Neural progenitor cell (in vitro differentiated cells): ENCODE measurements at regions not wholly inside any gene's neighbourhood (a gene's known extent, or its start where the extent isn't known, plus 50 kb on each side); places are given as distances from the start of the nearest gene placed in this dataset.

ENCODE experiments used
- DNase-seq: peaks from one replicate; pipeline ENCODE4 v3.0.0-alpha.2; 2016; ENCODE audit warnings: low spot score
- H2AFZ ChIP-seq: fragments of 200-600 bp; sonication (generic); replicated peaks from 2 replicates; pipeline ENCODE4 v1.6.1; 2016; ENCODE audit warnings: antibody characterized with exemption
- H3F3A ChIP-seq: fragments of 200-600 bp; sonication (generic); 2 replicates; pipeline ENCODE4 v1.6.1; 2016; ENCODE audit warnings: antibody characterized with exemption, low read depth
- H3K27ac ChIP-seq: fragments of 200-600 bp; sonication (generic); 2 replicates; pipeline ENCODE4 v1.5.1; 2016; ENCODE audit warnings: mild to moderate bottlenecking
- H3K27me3 ChIP-seq: fragments of 200-600 bp; sonication (generic); 2 replicates; pipeline ENCODE4 v1.6.1; 2016; ENCODE audit warnings: mild to moderate bottlenecking, moderate library complexity
- H3K36me3 ChIP-seq: fragments of 200-600 bp; sonication (generic); 2 replicates; pipeline ENCODE4 v1.5.1; 2016
- H3K4me1 ChIP-seq: fragments of 200-600 bp; sonication (generic); 2 replicates; pipeline ENCODE4 v1.6.1; 2016; ENCODE audit warnings: mixed run types
- H3K4me2 ChIP-seq: fragments of 200-600 bp; sonication (generic); 2 replicates; pipeline ENCODE4 v1.6.1; 2016
- H3K4me3 ChIP-seq: fragments of 200-600 bp; sonication (generic); 2 replicates; pipeline ENCODE4 v1.5.1; 2016
- H3K79me2 ChIP-seq: fragments of 200-600 bp; sonication (generic); 2 replicates; pipeline ENCODE4 v1.6.1; 2016; ENCODE audit warnings: low read depth
- H3K9ac ChIP-seq: fragments of 200-600 bp; sonication (generic); 2 replicates; pipeline ENCODE4 v1.6.1; 2016
- H3K9me3 ChIP-seq: fragments of 200-600 bp; sonication (generic); 2 replicates; pipeline ENCODE4 v1.5.1; 2016; ENCODE audit warnings: low read depth
- H4K20me1 ChIP-seq: fragments of 200-600 bp; sonication (generic); 2 replicates; pipeline ENCODE4 v1.6.1; 2016; ENCODE audit warnings: low read depth
- H3K27ac Mint-ChIP-seq: 3 replicates; pipeline ENCODE4 v1.8.0; 2021; ENCODE audit warnings: mixed read lengths
- H3K27me3 Mint-ChIP-seq: 2 replicates; pipeline ENCODE4 v1.8.0; 2022; ENCODE audit warnings: low read depth, mild to moderate bottlenecking, inconsistent platforms, moderate library complexity, mixed read lengths; ENCODE audit not compliant: insufficient read depth
- H3K36me3 Mint-ChIP-seq: 3 replicates; pipeline ENCODE4 v1.8.0; 2021; ENCODE audit warnings: mixed read lengths
- H3K4me1 Mint-ChIP-seq: 3 replicates; pipeline ENCODE4 v1.8.0; 2021; ENCODE audit warnings: mixed read lengths
- H3K4me3 Mint-ChIP-seq: 3 replicates; pipeline ENCODE4 v1.8.0; 2021; ENCODE audit warnings: mild to moderate bottlenecking, moderate library complexity, mixed read lengths
- H3K9me3 Mint-ChIP-seq: 3 replicates; pipeline ENCODE4 v1.8.0; 2020; ENCODE audit warnings: mixed read lengths
- EZH2 ChIP-seq: fragments of 200-600 bp; sonication (generic); IDR thresholded peaks from 2 replicates; pipeline ENCODE4 v1.6.1; 2017; ENCODE audit warnings: antibody characterized with exemption, mild to moderate bottlenecking, moderate library complexity
- EZH2phosphoT487 ChIP-seq: fragments of 200-600 bp; sonication (generic); IDR thresholded peaks from 2 replicates; pipeline ENCODE4 v1.6.1; 2017; ENCODE audit warnings: antibody characterized with exemption
- TF ChIP-seq, protein P1 (sequence below): fragments of 200-600 bp; sonication (generic); IDR thresholded peaks from 2 replicates; pipeline ENCODE4 v1.5.1; 2017; ENCODE audit warnings: antibody characterized with exemption, mild to moderate bottlenecking

DNA sequence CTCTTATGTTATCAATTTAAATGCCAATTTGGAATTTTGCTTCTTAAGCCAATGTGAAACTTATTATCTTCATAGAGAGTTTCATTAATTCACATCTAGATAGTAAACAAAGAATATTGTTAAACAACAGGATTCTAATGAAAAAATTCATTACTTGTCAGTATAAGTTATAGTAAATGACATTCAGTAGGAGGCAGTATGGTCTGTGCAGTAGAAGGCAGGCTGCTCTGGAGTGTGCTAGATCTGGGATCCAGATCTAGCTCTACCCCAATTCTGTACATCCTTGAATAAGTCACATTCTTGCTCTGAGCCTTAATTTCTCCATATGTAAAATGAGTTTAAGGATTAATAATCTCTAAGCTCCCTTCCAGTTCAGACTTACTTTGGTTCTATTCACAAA lies 202.7 kb upstream of the POU3F4 start:
- TF ChIP-seq EZH2phosphoT487 (no peak), EZH2 (no peak)
- TF ChIP-seq, protein P1, sequence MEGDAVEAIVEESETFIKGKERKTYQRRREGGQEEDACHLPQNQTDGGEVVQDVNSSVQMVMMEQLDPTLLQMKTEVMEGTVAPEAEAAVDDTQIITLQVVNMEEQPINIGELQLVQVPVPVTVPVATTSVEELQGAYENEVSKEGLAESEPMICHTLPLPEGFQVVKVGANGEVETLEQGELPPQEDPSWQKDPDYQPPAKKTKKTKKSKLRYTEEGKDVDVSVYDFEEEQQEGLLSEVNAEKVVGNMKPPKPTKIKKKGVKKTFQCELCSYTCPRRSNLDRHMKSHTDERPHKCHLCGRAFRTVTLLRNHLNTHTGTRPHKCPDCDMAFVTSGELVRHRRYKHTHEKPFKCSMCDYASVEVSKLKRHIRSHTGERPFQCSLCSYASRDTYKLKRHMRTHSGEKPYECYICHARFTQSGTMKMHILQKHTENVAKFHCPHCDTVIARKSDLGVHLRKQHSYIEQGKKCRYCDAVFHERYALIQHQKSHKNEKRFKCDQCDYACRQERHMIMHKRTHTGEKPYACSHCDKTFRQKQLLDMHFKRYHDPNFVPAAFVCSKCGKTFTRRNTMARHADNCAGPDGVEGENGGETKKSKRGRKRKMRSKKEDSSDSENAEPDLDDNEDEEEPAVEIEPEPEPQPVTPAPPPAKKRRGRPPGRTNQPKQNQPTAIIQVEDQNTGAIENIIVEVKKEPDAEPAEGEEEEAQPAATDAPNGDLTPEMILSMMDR = no peak
- no peaks in the 10 kb centered on the region for H3K27me3 ChIP-seq
- no peak overlapping the region for H3K9ac ChIP-seq

DNA sequence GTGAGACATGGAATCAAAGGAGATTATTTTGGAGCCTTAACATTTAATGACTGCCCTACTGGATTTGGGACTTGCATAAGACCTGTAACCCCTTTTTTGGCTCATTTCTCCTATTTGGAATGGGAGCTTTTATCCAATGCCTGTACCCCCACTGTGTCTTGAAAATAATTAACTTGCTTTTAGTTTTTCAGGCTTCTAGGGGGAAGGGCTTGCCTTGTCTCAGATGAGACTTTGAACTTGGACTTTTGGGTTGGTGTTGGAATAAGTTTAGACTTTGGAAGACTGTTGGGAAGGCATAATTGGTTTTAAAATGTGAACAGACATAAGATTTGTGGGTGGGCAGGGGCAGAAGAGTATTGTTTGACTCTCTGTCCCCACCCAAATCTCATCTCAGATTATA lies 189.1 kb upstream of the POU3F4 start:
- Histone ChIP-seq H3K27me3 (no peaks in the 10 kb centered on the region), H2AFZ (no peak overlapping the region), H4K20me1 (no peaks in the 10 kb centered on the region), H3K36me3 (no peaks in the 10 kb centered on the region), H3K4me2 (no peak overlapping the region), H3K9ac (no peak overlapping the region), H3K4me1 (no peaks in the 10 kb centered on the region), H3F3A (no peaks in the 10 kb centered on the region), H3K27ac (no peak overlapping the region), H3K4me3 (no peak overlapping the region), H3K9me3 (peaks cover 5% of the 10 kb centered on the region), H3K79me2 (no peaks in the 10 kb centered on the region)
- no peak overlapping the region for H3K27ac Mint-ChIP-seq
- TF ChIP-seq, protein P1 = no peak
- no peak for TF ChIP-seq EZH2
- no peak for TF ChIP-seq EZH2phosphoT487
- H3K27me3 Mint-ChIP-seq = no peaks in the 10 kb centered on the region
- H3K4me3 Mint-ChIP-seq = no peak overlapping the region
- H3K9me3 Mint-ChIP-seq = peaks cover 4% of the 10 kb centered on the region
- H3K4me1 Mint-ChIP-seq = no peaks in the 10 kb centered on the region
- no peak for DNase-seq
- H3K36me3 Mint-ChIP-seq = no peaks in the 10 kb centered on the region

More for the DNA sequence above, 202.7 kb upstream of the POU3F4 start:
- Histone ChIP-seq H3K79me2 (no peaks in the 10 kb centered on the region), H3K9me3 (peaks cover 5% of the 10 kb centered on the region), H2AFZ (no peak overlapping the region), H3K36me3 (no peaks in the 10 kb centered on the region), H3K27ac (no peak overlapping the region), H3K4me3 (no peak overlapping the region), H3F3A (no peaks in the 10 kb centered on the region), H3K4me2 (no peak overlapping the region), H4K20me1 (no peaks in the 10 kb centered on the region), H3K4me1 (no peaks in the 10 kb centered on the region)
- Mint-ChIP-seq H3K4me1 (no peaks in the 10 kb centered on the region), H3K27me3 (no peaks in the 10 kb centered on the region), H3K4me3 (no peak overlapping the region), H3K36me3 (no peaks in the 10 kb centered on the region), H3K9me3 (peaks cover 11% of the 10 kb centered on the region), H3K27ac (no peak overlapping the region)
- no peak for DNase-seq

DNA sequence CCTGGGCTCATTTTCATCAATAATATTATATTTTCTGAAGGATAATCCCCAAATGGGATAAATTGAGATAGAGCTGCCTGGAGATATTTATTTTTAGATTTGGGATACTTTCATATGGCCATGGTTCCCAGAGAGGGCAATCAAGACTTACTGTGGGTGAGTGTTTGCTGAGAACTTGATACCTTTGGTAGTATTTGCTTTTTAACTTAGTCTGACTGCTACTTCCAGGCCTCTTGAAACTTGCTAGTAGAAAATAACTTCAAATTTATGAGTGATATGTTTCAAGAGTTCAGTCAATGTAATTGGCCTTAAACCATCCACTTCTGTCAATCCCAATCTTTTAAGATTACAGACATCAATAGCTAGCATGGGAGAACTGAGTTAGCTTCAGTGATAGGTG lies 181.6 kb upstream of the POU3F4 start:
- Histone ChIP-seq H3K9ac (no peak overlapping the region), H3F3A (no peaks in the 10 kb centered on the region), H3K27ac (no peak overlapping the region), H4K20me1 (no peaks in the 10 kb centered on the region), H3K79me2 (no peaks in the 10 kb centered on the region), H3K9me3 (no peaks in the 10 kb centered on the region), H3K4me2 (no peak overlapping the region), H3K4me3 (no peak overlapping the region), H2AFZ (no peak overlapping the region), H3K4me1 (no peaks in the 10 kb centered on the region), H3K36me3 (no peaks in the 10 kb centered on the region), H3K27me3 (no peaks in the 10 kb centered on the region)
- no peak overlapping the region for H3K4me3 Mint-ChIP-seq
- TF ChIP-seq, protein P1 = no peak
- TF ChIP-seq EZH2 = no peak
- TF ChIP-seq EZH2phosphoT487 = no peak
- H3K27me3 Mint-ChIP-seq = no peaks in the 10 kb centered on the region
- no peaks in the 10 kb centered on the region for H3K36me3 Mint-ChIP-seq
- no peaks in the 10 kb centered on the region for H3K4me1 Mint-ChIP-seq
- no peaks in the 10 kb centered on the region for H3K9me3 Mint-ChIP-seq
- DNase-seq = no peak
- no peak overlapping the region for H3K27ac Mint-ChIP-seq

DNA sequence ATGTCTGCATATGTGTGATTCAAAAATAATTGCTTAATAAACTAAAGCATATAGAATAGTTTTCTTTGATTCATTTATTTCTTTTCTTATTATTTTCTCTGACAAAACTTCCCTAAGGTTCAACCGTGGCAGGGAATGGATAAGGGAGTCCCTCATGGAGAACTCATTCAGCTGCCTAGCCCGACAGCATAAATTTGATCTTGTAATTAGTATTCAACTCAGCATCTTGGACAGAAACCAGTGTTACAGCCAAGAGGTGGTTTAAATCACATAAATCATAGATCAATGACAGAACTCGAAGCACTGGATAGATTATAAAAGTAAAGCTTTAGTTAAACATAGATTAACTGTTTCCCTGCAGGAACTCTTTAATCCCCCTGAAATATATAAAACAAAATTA lies 174.3 kb upstream of the POU3F4 start:
- Mint-ChIP-seq H3K27ac (no peak overlapping the region), H3K4me3 (no peak overlapping the region), H3K36me3 (no peaks in the 10 kb centered on the region), H3K9me3 (no peaks in the 10 kb centered on the region), H3K4me1 (no peaks in the 10 kb centered on the region), H3K27me3 (no peaks in the 10 kb centered on the region)
- TF ChIP-seq, protein P1 = no peak
- TF ChIP-seq EZH2phosphoT487 (no peak), EZH2 (no peak)
- H3F3A ChIP-seq = no peaks in the 10 kb centered on the region
- H3K4me2 ChIP-seq = no peak overlapping the region
- H3K27ac ChIP-seq = no peak overlapping the region
- no peak for DNase-seq
- H3K9ac ChIP-seq = no peak overlapping the region
- H3K4me1 ChIP-seq = no peaks in the 10 kb centered on the region
- H3K9me3 ChIP-seq = peaks cover 9% of the 10 kb centered on the region
- no peak overlapping the region for H2AFZ ChIP-seq
- no peaks in the 10 kb centered on the region for H3K79me2 ChIP-seq
- H3K4me3 ChIP-seq = no peak overlapping the region
- H3K27me3 ChIP-seq = no peaks in the 10 kb centered on the region
- no peaks in the 10 kb centered on the region for H3K36me3 ChIP-seq
- no peaks in the 10 kb centered on the region for H4K20me1 ChIP-seq
